Thyroid gland (tissue), 4 donors: ENCODE measurements at regions not wholly inside any gene's neighbourhood (a gene's known extent, or its start where the extent isn't known, plus 50 kb on each side); places are given as distances from the start of the nearest gene placed in this dataset.
"Not testable (repeated sequence)": the region's sequence is repeated elsewhere in the genome, so short reads cannot be mapped to it uniquely, and the experiment has no call there.

Experiments used
- DNase-seq, 2 donors: peaks; one replicate each; pipeline ENCODE4 v3.0.0-alpha.2; 2019
- H3K27ac ChIP-seq, 3 donors: fragments of 200-600 bp; sonication (generic); 1 replicate in 2 of 3; 2 replicates in 1 of 3; pipeline ENCODE4 v1.5.1; 2016 to 2019; ENCODE audit warnings: mild to moderate bottlenecking in 1 of 3, moderate library complexity in 1 of 3
- H3K27me3 ChIP-seq: fragments of 200-600 bp; sonication (generic); one replicate; pipeline ENCODE4 v1.5.1; 2019
- H3K36me3 ChIP-seq, 2 donors: fragments of 200-600 bp; sonication (generic); one replicate each; pipeline ENCODE4 v1.5.1; 2016 to 2019
- H3K4me1 ChIP-seq, 2 donors: fragments of 200-600 bp; sonication (generic); one replicate each; pipeline ENCODE4 v1.5.1; 2017 to 2019
- H3K4me3 ChIP-seq, 3 donors: fragments of 200-600 bp; sonication (generic); replicated peaks in 1 of 3; 1 replicate in 2 of 3; 2 replicates in 1 of 3; pipeline ENCODE4 v1.5.1; 2016; ENCODE audit warnings: mild to moderate bottlenecking in 1 of 3
- H3K9me3 ChIP-seq: fragments of 200-600 bp; sonication (generic); one replicate; pipeline ENCODE4 v1.5.1; 2017
- CTCF ChIP-seq, 6 experiments: fragments of 200-600 bp in 3 of 6; fragments of 450-650 bp in 3 of 6; sonication (generic) in 3 of 6; IDR thresholded peaks; one replicate each; pipeline ENCODE4 v1.5.1; 2016 to 2019; ENCODE audit warnings: antibody characterized with exemption in 6 of 6, mild to moderate bottlenecking in 2 of 6, inconsistent platforms in 1 of 6, moderate library complexity in 1 of 6
- POLR2A ChIP-seq, 2 donors: fragments of 450-650 bp; IDR thresholded peaks; one replicate each; pipeline ENCODE4 v1.6.1; 2017; ENCODE audit warnings: antibody characterized with exemption in 2 of 2, mild to moderate bottlenecking in 2 of 2, moderate library complexity in 1 of 2
- WGBS, 2 donors: methylation state at CpG; one replicate each; pipeline ENCODE4 v1.1.5; 2017; 5-methylcytosine and 5-hydroxymethylcytosine counted together
- intact Hi-C: fragments of 100-400 bp; cut with DNase I; formaldehyde crosslinking; loops from one replicate; pipeline ENCODE4 v1.15.1; 2023

GRCh38 chr12:9406564-9407424 lies 198.6 kb upstream of the PZP start:
- TF ChIP-seq CTCF (IDR thresholded peaks at IDR 0.05) (no peak), POLR2A (IDR thresholded peaks at IDR 0.05) (no peak)

GRCh38 chr12:9405886-9406563 lies 197.8 kb upstream of the PZP start:
- Histone ChIP-seq H3K27ac (no peak overlapping the region), H3K27me3 (no peaks in the 10 kb centered on the region), H3K4me3 (no peak overlapping the region)

More at GRCh38 chr12:9406564-9407424, 198.6 kb upstream of the PZP start:
- no peak for DNase-seq
- H3K27ac ChIP-seq, result no peak overlapping the region
- H3K4me1 ChIP-seq, result no peaks in the 10 kb centered on the region
- H3K9me3 ChIP-seq, result no peaks in the 10 kb centered on the region
- no peaks in the 10 kb centered on the region for H3K27me3 ChIP-seq
- H3K4me3 ChIP-seq, result no peak overlapping the region
- no peaks in the 10 kb centered on the region for H3K36me3 ChIP-seq
- intact Hi-C loops, result no loop called here
- WGBS, 2 donors, result 82 to 84% methylated on average over 9 to 14 of the region's 46 CpGs

GRCh38 chr12:9404469-9405260 lies 196.5 kb upstream of the PZP start:
- Histone ChIP-seq H3K4me3 (no peak overlapping the region), H3K4me1 (no peaks in the 10 kb centered on the region), H3K27me3 (no peaks in the 10 kb centered on the region), H3K9me3 (no peaks in the 10 kb centered on the region), H3K27ac (no peak overlapping the region), H3K36me3 (no peaks in the 10 kb centered on the region)
- intact Hi-C loops, result no loop called here
- TF ChIP-seq POLR2A (IDR thresholded peaks at IDR 0.05) (no peak), CTCF (IDR thresholded peaks at IDR 0.05) (no peak)
- peak in 1 of 2 donors; percentile 18 for DNase-seq
- 94% methylated on average over 6 of the region's 39 CpGs; no CpG with 5 or more reads in 1 of the 2 donors for WGBS, 2 donors

More at GRCh38 chr12:9405886-9406563, 197.8 kb upstream of the PZP start:
- intact Hi-C loops, result no loop called here
- TF ChIP-seq POLR2A (IDR thresholded peaks at IDR 0.05), result no peak
- TF ChIP-seq CTCF (IDR thresholded peaks at IDR 0.05), result no peak
- 75 to 87% methylated on average over 6 to 8 of the region's 25 CpGs for WGBS, 2 donors
- no peak for DNase-seq
- Histone ChIP-seq H3K9me3 (no peaks in the 10 kb centered on the region), H3K4me1 (no peaks in the 10 kb centered on the region), H3K36me3 (no peaks in the 10 kb centered on the region)

- Histone ChIP-seq H3K27ac (no peak overlapping the region), H3K4me3 (no peak overlapping the region), H3K9me3 (no peaks in the 10 kb centered on the region), H3K27me3 (no peaks in the 10 kb centered on the region), H3K36me3 (no peaks in the 10 kb centered on the region), H3K4me1 (no peaks in the 10 kb centered on the region)
- no peak for DNase-seq
- intact Hi-C loops, result no loop called here
- TF ChIP-seq CTCF (IDR thresholded peaks at IDR 0.05) (no peak), POLR2A (IDR thresholded peaks at IDR 0.05) (no peak)
- WGBS, 2 donors, result 90% methylated on average over 2 of the region's 20 CpGs; no CpG with 5 or more reads in 1 of the 2 donors
Measured at GRCh38 chr12:9404031-9404430, 195.8 kb upstream of the PZP start.

GRCh38 chr12:9402432-9403040 lies 194.3 kb upstream of the PZP start:
- H3K4me1 ChIP-seq, DNase-seq, H3K4me3 ChIP-seq, H3K27me3 ChIP-seq, H3K36me3 ChIP-seq, H3K27ac ChIP-seq, H3K9me3 ChIP-seq, intact Hi-C loops: not testable (repeated sequence)
- WGBS, 2 donors, result 88 to 92% methylated on average over 10 of the region's 29 CpGs

GRCh38 chr12:9396367-9396766 lies 188.2 kb upstream of the PZP start:
- H3K36me3 ChIP-seq, H3K9me3 ChIP-seq, H3K27me3 ChIP-seq, H3K4me3 ChIP-seq, intact Hi-C loops, DNase-seq, H3K27ac ChIP-seq, H3K4me1 ChIP-seq: not testable (repeated sequence)
- WGBS, 2 donors, result 94 to 97% methylated on average over 12 to 14 of the region's 14 CpGs

- 77% methylated on average over 2 of the region's 5 CpGs; no CpG with 5 or more reads in 1 of the 2 donors for WGBS, 2 donors
Measured at GRCh38 chr12:9395220-9395619, 187.0 kb upstream of the PZP start.

More at GRCh38 chr12:9395220-9395619, 187.0 kb upstream of the PZP start:
- H3K4me1 ChIP-seq, DNase-seq, H3K4me3 ChIP-seq, intact Hi-C loops, H3K27ac ChIP-seq, H3K9me3 ChIP-seq, H3K36me3 ChIP-seq, H3K27me3 ChIP-seq: not testable (repeated sequence)
